ENCODE measurements at regions not wholly inside any gene's neighbourhood (a gene's known extent, or its start where the extent isn't known, plus 50 kb on each side); places are given as distances from the start of the nearest gene placed in this dataset.

GRCh38 chr10:106179430-106179829 is 985.1 kb downstream of the SORCS1 start:
- Histone ChIP-seq H2AFZ (ENCODE audit: low read length) (no peak overlapping the region), H3K36me3 (replicated peaks; ENCODE audit: insufficient read depth, low read length) (no peaks in the 10 kb centered on the region), H3K27me3 (replicated peaks; ENCODE audit: insufficient read depth, low read length) (no peaks in the 10 kb centered on the region), H4K20me1 (ENCODE audit: insufficient read depth, low read length) (no peaks in the 10 kb centered on the region), H3K4me1 (ENCODE audit: low read length) (no peaks in the 10 kb centered on the region), H3K9ac (ENCODE audit: low read length) (no peak overlapping the region), H3K4me2 (ENCODE audit: low read depth, low read length) (no peak overlapping the region), H3K79me2 (ENCODE audit: low read length) (no peaks in the 10 kb centered on the region), H3F3A (ENCODE audit: insufficient read depth, low read length) (no peaks in the 10 kb centered on the region), H3K27ac (ENCODE audit: low read length) (no peak overlapping the region), H3K4me3 (ENCODE audit: low read length) (no peak overlapping the region), H3K9me2 (replicated peaks; ENCODE audit: insufficient read depth, low read length) (no peaks in the 10 kb centered on the region), H3K9me3 (replicated peaks; ENCODE audit: insufficient read depth, low read length) (no peaks in the 10 kb centered on the region)
- TF ChIP-seq EZH2 (optimal IDR thresholded peaks at IDR 0.05; ENCODE audit: low read depth, low read length) = no peak
- no peak for TF ChIP-seq EZH2phosphoT487 (IDR thresholded peaks at IDR 0.05; ENCODE audit: low read length)
- no peak for TF ChIP-seq CTCF (IDR thresholded peaks at IDR 0.05; ENCODE audit: low read length)
- DNase-seq = no peak

- Histone ChIP-seq H2AFZ (ENCODE audit: low read length) (no peak overlapping the region), H3K27ac (ENCODE audit: low read length) (no peak overlapping the region), H3K9ac (ENCODE audit: low read length) (no peak overlapping the region), H3K9me3 (replicated peaks; ENCODE audit: insufficient read depth, low read length) (no peaks in the 10 kb centered on the region), H3K27me3 (replicated peaks; ENCODE audit: insufficient read depth, low read length) (no peaks in the 10 kb centered on the region), H3K9me2 (replicated peaks; ENCODE audit: insufficient read depth, low read length) (no peaks in the 10 kb centered on the region), H3K36me3 (replicated peaks; ENCODE audit: insufficient read depth, low read length) (no peaks in the 10 kb centered on the region), H3K4me3 (ENCODE audit: low read length) (no peak overlapping the region), H3F3A (ENCODE audit: insufficient read depth, low read length) (no peaks in the 10 kb centered on the region), H3K79me2 (ENCODE audit: low read length) (no peaks in the 10 kb centered on the region), H3K4me1 (ENCODE audit: low read length) (no peaks in the 10 kb centered on the region), H3K4me2 (ENCODE audit: low read depth, low read length) (no peak overlapping the region), H4K20me1 (ENCODE audit: insufficient read depth, low read length) (no peaks in the 10 kb centered on the region)
- TF ChIP-seq EZH2 (optimal IDR thresholded peaks at IDR 0.05; ENCODE audit: low read depth, low read length) (no peak), CTCF (IDR thresholded peaks at IDR 0.05; ENCODE audit: low read length) (peak; percentile 56)
- peak; percentile 21 for DNase-seq
Measured at GRCh38 chr10:106175760-106176377, 988.6 kb downstream of the SORCS1 start.

GRCh38 chr10:106173838-106174237 is 990.7 kb downstream of the SORCS1 start:
- no peak overlapping the region for H3K9ac ChIP-seq (ENCODE audit: low read length)
- no peak overlapping the region for H3K4me3 ChIP-seq (ENCODE audit: low read length)
- no peaks in the 10 kb centered on the region for H3K9me2 ChIP-seq (replicated peaks; ENCODE audit: insufficient read depth, low read length)
- H3K79me2 ChIP-seq (ENCODE audit: low read length) = no peaks in the 10 kb centered on the region
- no peaks in the 10 kb centered on the region for H3K9me3 ChIP-seq (replicated peaks; ENCODE audit: insufficient read depth, low read length)
- no peak overlapping the region for H2AFZ ChIP-seq (ENCODE audit: low read length)
- H3F3A ChIP-seq (ENCODE audit: insufficient read depth, low read length) = no peaks in the 10 kb centered on the region
- no peak for TF ChIP-seq EZH2 (optimal IDR thresholded peaks at IDR 0.05; ENCODE audit: low read depth, low read length)
- TF ChIP-seq CTCF (IDR thresholded peaks at IDR 0.05; ENCODE audit: low read length) = no peak
- TF ChIP-seq EZH2phosphoT487 (IDR thresholded peaks at IDR 0.05; ENCODE audit: low read length) = no peak
- no peaks in the 10 kb centered on the region for H3K27me3 ChIP-seq (replicated peaks; ENCODE audit: insufficient read depth, low read length)
- no peak overlapping the region for H3K27ac ChIP-seq (ENCODE audit: low read length)
- no peaks in the 10 kb centered on the region for H3K36me3 ChIP-seq (replicated peaks; ENCODE audit: insufficient read depth, low read length)
- H4K20me1 ChIP-seq (ENCODE audit: insufficient read depth, low read length) = no peaks in the 10 kb centered on the region
- no peaks in the 10 kb centered on the region for H3K4me1 ChIP-seq (ENCODE audit: low read length)
- DNase-seq = no peak
- no peak overlapping the region for H3K4me2 ChIP-seq (ENCODE audit: low read depth, low read length)

Data from MM.1S (cell line).